HepG2 (cell line): ENCODE measurements at regions not wholly inside any gene's neighbourhood (a gene's known extent, or its start where the extent isn't known, plus 50 kb on each side); places are given as distances from the start of the nearest gene placed in this dataset.

ENCODE experiments used
- ATAC-seq: fragments of 200-7000 bp; cut with Tn5 transposase; 3 replicates; pipeline ENCODE4 v1.9.1; 2020; ENCODE audit warnings: mild to moderate bottlenecking, moderate library complexity
- BruUV-seq: library from RNA; stranded (reverse); fragments of 400-500 nt; replicated peaks from 2 replicates; lab custom pipeline; 2021; lab: Mats Ljungman, UMichigan
- CTCF ChIA-PET: fragments of 300-600 bp; formaldehyde crosslinking; extraction: SDS; loops from one replicate; lab custom pipeline; 2021; ENCODE audit warnings: low total read pairs, inconsistent platforms, low intra/inter-chr PET ratio; lab: Yijun Ruan, JAX
- POLR2A ChIA-PET: fragments of 350-600 bp; sonication (Branson Sonifier 250); formaldehyde crosslinking; loops from one replicate; lab custom pipeline; 2020; ENCODE audit warnings: antibody characterized with exemption, inconsistent platforms; lab: Yijun Ruan, JAX
- DNase-seq: peaks from one replicate; pipeline ENCODE4 v3.0.0-alpha.2; 2015; ENCODE audit warnings: low spot score
- FAIRE-seq: peaks from 3 replicates; lab custom pipeline; 2011; peaks lifted over from hg19 to GRCh38; lab: Jason Lieb, UNC
- H2AFZ ChIP-seq: one replicate; pipeline ENCODE4 v1.6.1; 2011; ENCODE audit warnings: low read length, inconsistent platforms
- H3K27ac ChIP-seq: fragments of 300-600 bp; 3 replicates; pipeline ENCODE4 v1.8.0; 2011; ENCODE audit warnings: mixed run types, mild to moderate bottlenecking, mixed read lengths, low read length, inconsistent platforms; ENCODE audit not compliant: insufficient read depth; ENCODE audit errors: extremely low read length
- H3K27me3 ChIP-seq, 2 experiments: fragments of 200-600 bp in 1 of 2; 2 replicates in 1 of 2; 3 replicates in 1 of 2; pipeline versions ENCODE4 v1.6.0 to v1.8.0; 2011; ENCODE audit warnings: low read length in 2 of 2, mild to moderate bottlenecking in 2 of 2, moderate library complexity in 2 of 2, inconsistent platforms in 1 of 2; ENCODE audit not compliant: insufficient read depth in 2 of 2, control insufficient read depth in 1 of 2
- H3K36me3 ChIP-seq, 2 experiments: fragments of 200-600 bp in 1 of 2; replicated peaks in 1 of 2; 2 replicates in 1 of 2; 3 replicates in 1 of 2; pipeline versions ENCODE4 v1.5.1 to v1.8.0; 2011; ENCODE audit warnings: low read length in 2 of 2, inconsistent platforms in 1 of 2; ENCODE audit not compliant: insufficient read depth in 2 of 2, control insufficient read depth in 1 of 2
- H3K4me1 ChIP-seq: 2 replicates; pipeline ENCODE4 v1.5.1; 2012; ENCODE audit warnings: low read length, inconsistent platforms; ENCODE audit not compliant: insufficient read depth
- H3K4me2 ChIP-seq: 2 replicates; pipeline ENCODE4 v1.6.0; 2011; ENCODE audit warnings: low read depth, low read length, inconsistent platforms
- H3K4me3 ChIP-seq, 3 experiments: fragments of 200-600 bp in 1 of 3; sonication (generic), shearing (Covaris generic) in 1 of 3; replicated peaks in 1 of 3; 2 replicates each; pipeline ENCODE4 v1.5.1; 2011 to 2016; ENCODE audit warnings: low read length in 3 of 3, inconsistent platforms in 2 of 3, low read depth in 2 of 3, mild to moderate bottlenecking in 2 of 3, control low read depth in 1 of 3, mixed read lengths in 1 of 3; ENCODE audit not compliant: insufficient read depth in 1 of 3
- H3K79me2 ChIP-seq: one replicate; pipeline ENCODE4 v1.6.1; 2011; ENCODE audit warnings: low read length, inconsistent platforms; ENCODE audit not compliant: insufficient read depth
- H3K9ac ChIP-seq: 2 replicates; pipeline ENCODE4 v1.6.0; 2011; ENCODE audit warnings: mild to moderate bottlenecking, low read depth, low read length, inconsistent platforms; ENCODE audit not compliant: insufficient read depth
- H3K9me3 ChIP-seq: 2 replicates; pipeline ENCODE4 v1.5.1; 2012; ENCODE audit warnings: mild to moderate bottlenecking, low read length
- H4K20me1 ChIP-seq: 2 replicates; pipeline ENCODE4 v1.6.0; 2011; ENCODE audit warnings: inconsistent platforms, mild to moderate bottlenecking, low read length, moderate library complexity; ENCODE audit not compliant: insufficient read depth
- AKAP8 ChIP-seq: sonication (generic); formaldehyde crosslinking; IDR thresholded peaks from 2 replicates; pipeline ENCODE4 v1.5.1; 2020; ENCODE audit warnings: mild to moderate bottlenecking, missing genetic modification reagents
- DR1 ChIP-seq: sonication (generic); formaldehyde crosslinking; IDR thresholded peaks from 2 replicates; pipeline ENCODE4 v1.8.0; 2021; ENCODE audit warnings: mild to moderate bottlenecking, missing genetic modification reagents, inconsistent platforms
- E2F2 ChIP-seq: sonication (generic); formaldehyde crosslinking; IDR thresholded peaks from 2 replicates; pipeline ENCODE4 v1.4.0; 2020; ENCODE audit warnings: missing genetic modification reagents, borderline replicate concordance
- FOXK1 ChIP-seq: sonication (generic); formaldehyde crosslinking; IDR thresholded peaks from 2 replicates; pipeline ENCODE4 v1.4.0; 2020; ENCODE audit warnings: low read depth, missing genetic modification reagents, borderline replicate concordance
- GABPB1 ChIP-seq: IDR thresholded peaks from 2 replicates; pipeline ENCODE4 v1.6.1; 2016; ENCODE audit warnings: mild to moderate bottlenecking, missing genetic modification reagents, moderate library complexity, missing compliant biosample characterization
- GTF2F1 ChIP-seq: fragments of 150-350 bp; IDR thresholded peaks from 2 replicates; pipeline ENCODE4 v1.6.1; 2014; ENCODE audit warnings: low read length
- MLLT10 ChIP-seq: sonication (generic); formaldehyde crosslinking; IDR thresholded peaks from 2 replicates; pipeline ENCODE4 v1.4.0; 2020; ENCODE audit warnings: missing genetic modification reagents
- RERE ChIP-seq: IDR thresholded peaks from 2 replicates; pipeline ENCODE4 v1.6.1; 2016; ENCODE audit warnings: low read depth, missing genetic modification reagents, missing compliant biosample characterization
- ZBTB1 ChIP-seq: sonication (generic); formaldehyde crosslinking; IDR thresholded peaks from 2 replicates; pipeline ENCODE4 v1.4.0; 2020; ENCODE audit warnings: missing genetic modification reagents, borderline replicate concordance
- ZNF501 ChIP-seq: sonication (generic); formaldehyde crosslinking; IDR thresholded peaks from 2 replicates; pipeline ENCODE4 v1.5.1; 2020; ENCODE audit warnings: mild to moderate bottlenecking, moderate library complexity, missing genetic modification reagents
- ZNF777 ChIP-seq: sonication (generic); formaldehyde crosslinking; IDR thresholded peaks from 2 replicates; pipeline ENCODE4 v1.4.0; 2020; ENCODE audit warnings: missing genetic modification reagents
- ZSCAN30 ChIP-seq: sonication (generic); formaldehyde crosslinking; IDR thresholded peaks from 2 replicates; pipeline ENCODE4 v1.5.0; 2020; ENCODE audit warnings: mild to moderate bottlenecking, missing genetic modification reagents
- WGBS: methylation state at CpG from one replicate; pipeline ENCODE4 v1.1.6; 2017; ENCODE audit warnings: low lambda C conversion rate; 5-methylcytosine and 5-hydroxymethylcytosine counted together
- in situ Hi-C: cut with HindIII; loops from 2 replicates; pipeline ENCODE4 v1.10.0; 2017; ENCODE audit warnings: low pct_unique_long_range_greater_than_20kb; ENCODE audit not compliant: extremely low pct_ligation_motif_present
- intact Hi-C: fragments of 100-400 bp; cut with micrococcal nuclease; formaldehyde crosslinking; loops from one replicate; pipeline ENCODE4 v1.10.0; 2022; ENCODE audit not compliant: unreplicated experiment
- TF ChIP-seq, protein P1 (sequence below): sonication (generic); formaldehyde crosslinking; IDR thresholded peaks from 2 replicates; pipeline ENCODE4 v1.5.0; 2020; ENCODE audit warnings: mild to moderate bottlenecking, low read depth, missing genetic modification reagents, borderline replicate concordance
- TF ChIP-seq, protein P2 (sequence below): sonication (generic); formaldehyde crosslinking; IDR thresholded peaks from 2 replicates; pipeline ENCODE4 v1.4.0; 2020; ENCODE audit warnings: missing genetic modification reagents, mild to moderate bottlenecking, borderline replicate concordance

GRCh38 chr7:67518580-67518979 is 521.9 kb downstream of the TYW1 start:
- Histone ChIP-seq H3K36me3 (no peaks in the 10 kb centered on the region), H4K20me1 (no peaks in the 10 kb centered on the region), H2AFZ (no peak overlapping the region), H3K4me3 (no peak overlapping the region), H3K9me3 (no peaks in the 10 kb centered on the region), H3K4me2 (no peak overlapping the region), H3K9ac (no peak overlapping the region), H3K4me1 (no peaks in the 10 kb centered on the region), H3K27me3 (no peaks in the 10 kb centered on the region), H3K27ac (no peak overlapping the region), H3K79me2 (no peaks in the 10 kb centered on the region)
- POLR2A ChIA-PET: no interaction called here
- ATAC-seq (no peak), FAIRE-seq (no peak), DNase-seq (no peak)
- WGBS: 50% methylated on average over 2 of the region's 4 CpGs
- intact Hi-C loops: no loop called here
- CTCF ChIA-PET: no interaction called here
- no TSS peak for BruUV-seq
- in situ Hi-C loops: no loop called here
- TF ChIP-seq GABPB1 (CRISPR knock-in tag) (no peak), E2F2 (CRISPR knock-in tag) (no peak), RERE (no peak), MLLT10 (no peak), AKAP8 (no peak), GTF2F1 (no peak), ZNF777 (no peak), ZSCAN30 (no peak), ZBTB1 (CRISPR knock-in tag) (no peak), ZNF501 (no peak), DR1 (CRISPR knock-in tag) (no peak), FOXK1 (CRISPR knock-in tag) (no peak)
- TF ChIP-seq, protein P1, sequence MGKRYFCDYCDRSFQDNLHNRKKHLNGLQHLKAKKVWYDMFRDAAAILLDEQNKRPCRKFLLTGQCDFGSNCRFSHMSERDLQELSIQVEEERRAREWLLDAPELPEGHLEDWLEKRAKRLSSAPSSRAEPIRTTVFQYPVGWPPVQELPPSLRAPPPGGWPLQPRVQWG (CRISPR knock-in tag): no peak
- TF ChIP-seq, protein P2, sequence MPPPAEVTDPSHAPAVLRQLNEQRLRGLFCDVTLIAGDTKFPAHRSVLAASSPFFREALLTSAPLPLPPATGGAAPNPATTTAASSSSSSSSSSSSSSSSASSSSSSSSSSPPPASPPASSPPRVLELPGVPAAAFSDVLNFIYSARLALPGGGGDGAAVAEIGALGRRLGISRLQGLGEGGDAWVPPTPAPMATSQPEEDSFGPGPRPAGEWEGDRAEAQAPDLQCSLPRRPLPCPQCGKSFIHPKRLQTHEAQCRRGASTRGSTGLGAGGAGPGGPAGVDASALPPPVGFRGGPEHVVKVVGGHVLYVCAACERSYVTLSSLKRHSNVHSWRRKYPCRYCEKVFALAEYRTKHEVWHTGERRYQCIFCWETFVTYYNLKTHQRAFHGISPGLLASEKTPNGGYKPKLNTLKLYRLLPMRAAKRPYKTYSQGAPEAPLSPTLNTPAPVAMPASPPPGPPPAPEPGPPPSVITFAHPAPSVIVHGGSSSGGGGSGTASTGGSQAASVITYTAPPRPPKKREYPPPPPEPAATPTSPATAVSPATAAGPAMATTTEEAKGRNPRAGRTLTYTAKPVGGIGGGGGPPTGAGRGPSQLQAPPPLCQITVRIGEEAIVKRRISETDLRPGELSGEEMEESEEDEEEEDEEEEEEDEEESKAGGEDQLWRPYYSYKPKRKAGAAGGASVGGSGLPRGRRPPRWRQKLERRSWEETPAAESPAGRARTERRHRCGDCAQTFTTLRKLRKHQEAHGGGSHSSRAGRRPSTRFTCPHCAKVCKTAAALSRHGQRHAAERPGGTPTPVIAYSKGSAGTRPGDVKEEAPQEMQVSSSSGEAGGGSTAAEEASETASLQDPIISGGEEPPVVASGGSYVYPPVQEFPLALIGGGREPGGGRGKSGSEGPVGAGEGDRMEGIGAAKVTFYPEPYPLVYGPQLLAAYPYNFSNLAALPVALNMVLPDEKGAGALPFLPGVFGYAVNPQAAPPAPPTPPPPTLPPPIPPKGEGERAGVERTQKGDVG (CRISPR knock-in tag): no peak
